GM12874 (cell line): ENCODE measurements at regions not wholly inside any gene's neighbourhood (a gene's known extent, or its start where the extent isn't known, plus 50 kb on each side); places are given as distances from the start of the nearest gene placed in this dataset.

ENCODE experiments used
- TF ChIP-seq, protein P1 (sequence below): IDR thresholded peaks from 2 replicates; pipeline ENCODE4 v1.5.1; 2011; ENCODE audit warnings: low read depth, mild to moderate bottlenecking, control low read depth, low read length, moderate library complexity; ENCODE audit not compliant: insufficient read depth

DNA sequence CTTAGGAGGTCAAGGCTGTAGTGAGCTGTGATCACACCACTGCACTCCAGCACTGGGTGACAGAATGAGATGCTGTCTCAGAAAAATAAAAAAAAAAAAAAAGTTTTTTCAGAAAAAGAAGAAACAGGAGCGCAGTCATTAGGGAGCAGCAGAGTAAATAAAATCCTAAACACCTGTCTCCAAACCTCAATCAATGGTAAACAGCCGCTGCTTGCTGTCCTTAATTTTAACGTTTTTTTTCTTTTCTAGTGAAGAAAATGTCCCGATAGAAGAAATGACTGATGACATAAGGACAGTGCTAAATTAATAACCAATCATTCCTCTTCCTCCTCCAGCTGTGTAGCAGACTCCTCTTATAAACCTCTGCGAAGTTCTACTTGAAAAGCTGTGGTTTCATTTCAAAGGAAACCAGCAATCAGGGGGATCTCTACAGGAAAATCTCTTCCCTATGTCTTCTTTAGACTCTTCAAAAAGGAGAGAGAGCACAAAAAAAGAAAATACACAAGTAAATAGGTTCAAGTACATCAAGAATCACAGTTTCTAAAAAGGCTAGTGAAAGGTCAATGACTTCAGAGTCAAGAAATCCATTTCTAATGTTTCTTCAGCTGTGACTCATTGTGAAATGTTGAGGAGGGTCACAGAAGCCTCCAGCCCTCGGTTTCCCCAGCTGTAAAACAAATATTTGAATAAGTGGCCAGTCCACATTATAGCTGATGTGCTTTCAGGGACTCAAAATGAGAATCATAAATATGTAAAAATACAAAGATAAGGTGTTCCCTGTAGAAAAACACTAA, 127.6 kb downstream of the TMCO5A start:
- TF ChIP-seq, protein P1, sequence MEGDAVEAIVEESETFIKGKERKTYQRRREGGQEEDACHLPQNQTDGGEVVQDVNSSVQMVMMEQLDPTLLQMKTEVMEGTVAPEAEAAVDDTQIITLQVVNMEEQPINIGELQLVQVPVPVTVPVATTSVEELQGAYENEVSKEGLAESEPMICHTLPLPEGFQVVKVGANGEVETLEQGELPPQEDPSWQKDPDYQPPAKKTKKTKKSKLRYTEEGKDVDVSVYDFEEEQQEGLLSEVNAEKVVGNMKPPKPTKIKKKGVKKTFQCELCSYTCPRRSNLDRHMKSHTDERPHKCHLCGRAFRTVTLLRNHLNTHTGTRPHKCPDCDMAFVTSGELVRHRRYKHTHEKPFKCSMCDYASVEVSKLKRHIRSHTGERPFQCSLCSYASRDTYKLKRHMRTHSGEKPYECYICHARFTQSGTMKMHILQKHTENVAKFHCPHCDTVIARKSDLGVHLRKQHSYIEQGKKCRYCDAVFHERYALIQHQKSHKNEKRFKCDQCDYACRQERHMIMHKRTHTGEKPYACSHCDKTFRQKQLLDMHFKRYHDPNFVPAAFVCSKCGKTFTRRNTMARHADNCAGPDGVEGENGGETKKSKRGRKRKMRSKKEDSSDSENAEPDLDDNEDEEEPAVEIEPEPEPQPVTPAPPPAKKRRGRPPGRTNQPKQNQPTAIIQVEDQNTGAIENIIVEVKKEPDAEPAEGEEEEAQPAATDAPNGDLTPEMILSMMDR = no peak

DNA sequence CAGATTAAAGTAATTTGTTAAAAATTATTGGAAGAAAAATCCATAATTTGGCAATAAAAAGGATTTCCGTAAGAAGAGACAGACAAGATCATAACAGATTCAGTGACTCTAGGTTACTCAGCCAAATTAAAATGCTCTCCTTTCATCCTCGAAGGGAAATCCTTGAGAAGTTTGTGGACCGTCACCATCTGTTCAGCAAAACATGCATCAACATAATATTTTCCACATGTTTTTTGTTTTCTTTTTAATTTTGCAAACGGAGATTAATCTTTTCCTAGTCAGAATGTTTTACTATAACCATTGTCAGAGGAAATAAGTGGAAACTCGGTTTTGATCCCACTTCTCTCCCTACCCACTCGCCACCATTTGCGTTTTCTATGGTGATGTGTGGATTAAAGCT, 128.3 kb downstream of the TMCO5A start:
- TF ChIP-seq, protein P1 = no peak

DNA sequence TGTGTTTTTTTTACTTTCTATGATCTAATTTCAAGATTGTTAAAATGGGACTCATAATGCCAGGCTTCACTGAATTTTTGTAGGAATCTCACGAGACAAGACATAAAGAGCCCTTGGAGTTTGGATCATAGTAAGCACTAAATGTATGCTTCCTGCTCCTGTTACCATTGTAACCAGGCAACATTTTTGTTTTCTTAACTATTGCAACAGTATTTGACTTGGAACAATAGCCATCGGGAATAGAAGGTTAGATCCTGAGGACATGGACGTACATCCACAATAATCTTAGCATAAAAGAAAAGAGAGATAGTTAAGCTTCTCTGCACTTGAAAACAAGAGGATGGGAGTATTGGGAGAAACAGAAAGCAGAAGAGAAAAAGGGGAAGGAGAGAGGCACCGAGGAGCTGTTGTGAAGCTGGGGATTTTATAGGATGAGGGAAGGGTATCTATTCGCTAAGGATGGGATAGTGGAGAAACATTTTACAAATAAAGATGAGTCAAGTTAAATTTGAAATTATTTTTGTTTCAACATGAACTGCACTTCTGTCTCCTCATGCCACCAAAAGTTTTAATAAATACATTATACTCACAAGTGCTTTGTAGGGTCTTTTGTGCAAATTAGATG, 131.4 kb downstream of the TMCO5A start:
- TF ChIP-seq, protein P1 = no peak

DNA sequence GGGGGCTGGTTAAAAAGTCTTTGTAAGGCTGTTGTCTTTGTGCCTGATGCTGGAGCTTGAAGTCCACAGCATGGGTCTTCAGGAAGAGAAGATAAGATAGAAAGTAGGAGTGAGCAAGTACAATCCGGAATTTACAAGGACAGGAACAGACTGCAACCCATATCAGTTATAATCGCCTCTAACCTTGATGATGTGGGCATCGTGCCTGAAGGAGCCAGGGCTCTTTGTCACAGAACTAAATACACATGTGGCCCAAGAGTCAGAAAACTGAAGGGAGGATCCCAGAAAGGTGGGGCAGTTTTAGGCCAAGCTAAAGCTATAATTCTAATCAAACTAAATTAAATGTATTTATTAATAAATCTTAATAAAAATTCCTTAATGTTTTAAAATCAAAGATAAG, 132.2 kb downstream of the TMCO5A start:
- TF ChIP-seq, protein P1 = no peak

DNA sequence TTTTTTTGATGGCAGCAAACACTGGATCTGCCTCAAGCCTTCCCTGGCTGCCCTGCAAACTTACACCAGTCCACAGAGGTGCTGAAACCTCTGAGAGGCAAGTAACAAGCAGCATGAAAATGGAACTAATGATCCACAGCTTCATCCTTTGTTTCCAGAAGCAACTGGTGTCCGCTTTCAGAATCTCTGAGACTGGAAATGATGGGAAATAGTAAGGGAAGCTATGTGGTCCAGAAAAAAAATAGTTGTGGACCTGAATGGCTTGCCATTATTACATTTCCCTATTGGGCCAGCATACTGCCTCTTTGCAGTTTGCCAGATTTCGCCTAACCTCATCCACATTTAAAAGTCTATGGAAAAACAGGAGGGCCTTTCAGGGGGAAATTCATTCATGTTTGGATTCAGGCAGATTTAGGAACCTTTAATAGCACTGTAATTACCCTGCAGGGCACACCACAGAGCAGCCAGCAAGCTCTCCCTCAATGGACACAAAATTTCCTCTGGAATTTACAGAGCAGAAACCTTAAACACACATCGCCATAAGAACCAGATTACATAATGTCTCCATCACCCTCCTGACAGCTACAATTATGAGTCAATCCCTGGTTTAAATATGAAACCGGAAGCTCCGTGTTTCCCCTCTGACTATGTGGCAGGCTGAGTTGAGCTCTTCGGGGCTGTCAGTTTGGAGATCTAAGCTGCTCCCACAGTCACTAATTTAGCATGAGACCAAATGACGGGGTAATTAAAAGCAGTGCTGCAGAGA, 134.4 kb downstream of the TMCO5A start:
- TF ChIP-seq, protein P1 = no peak

DNA sequence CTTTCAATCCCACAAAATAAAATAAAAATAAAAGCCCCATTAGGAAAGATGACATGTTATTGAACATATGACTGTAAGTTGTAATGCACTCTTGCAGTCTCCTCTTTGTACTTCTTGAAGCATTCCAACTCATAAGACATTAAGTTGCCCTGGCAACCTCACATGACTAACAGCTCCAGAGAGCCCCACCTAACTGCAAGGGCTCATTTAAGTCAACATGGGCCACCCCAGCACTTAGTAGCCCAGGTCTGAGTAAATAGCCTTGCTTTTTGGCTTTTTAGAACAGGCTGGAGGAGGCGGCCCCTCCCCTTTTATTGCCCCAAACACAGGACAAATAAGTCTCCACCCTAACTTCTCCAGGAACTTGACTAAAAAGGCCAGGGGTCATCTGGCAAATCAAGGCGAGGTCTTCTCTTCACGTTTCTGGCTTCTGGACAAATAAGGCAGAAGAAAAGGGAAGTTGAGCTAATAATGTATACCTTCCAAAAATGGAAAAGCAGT, 135.1 kb downstream of the TMCO5A start:
- TF ChIP-seq, protein P1 = no peak

DNA sequence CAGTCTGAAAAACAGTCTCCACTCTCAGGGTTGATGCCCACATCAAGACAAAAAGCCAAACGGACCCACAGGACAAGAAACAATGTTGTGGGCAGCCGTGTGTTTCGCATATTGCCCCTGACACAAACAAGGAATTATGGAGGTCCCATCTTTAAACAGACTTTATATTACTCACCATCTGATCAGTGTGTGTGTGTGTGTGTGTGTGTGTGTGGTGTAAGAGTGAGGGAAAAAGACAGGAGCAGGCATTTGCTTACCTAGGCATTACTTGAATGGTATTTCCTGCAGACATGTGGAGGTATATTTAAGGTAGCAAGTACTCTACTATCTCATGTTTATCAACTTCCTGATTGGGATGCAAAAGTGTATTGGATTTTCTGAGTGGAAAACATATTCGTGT, 136.3 kb downstream of the TMCO5A start:
- TF ChIP-seq, protein P1 = no peak
